Upper lobe of left lung (tissue), 6 donors: ENCODE measurements at regions not wholly inside any gene's neighbourhood (a gene's known extent, or its start where the extent isn't known, plus 50 kb on each side); places are given as distances from the start of the nearest gene placed in this dataset.
A peak's percentile ranks its signal among the peaks of the same experiment; 100 is the strongest.

Experiments used
- ATAC-seq, 2 donors: fragments of 200-7000 bp; cut with Tn5 transposase; one replicate each; pipeline ENCODE4 v1.9.1; 2022; ENCODE audit warnings: mild to moderate bottlenecking in 2 of 2, moderate library complexity in 2 of 2; ENCODE audit not compliant: low FRiP score in 2 of 2
- DNase-seq, 2 donors: peaks; one replicate each; pipeline ENCODE4 v3.0.0-alpha.2; 2019 to 2020
- H3K27ac ChIP-seq, 4 donors: fragments of 200-600 bp; sonication (generic); one replicate each; pipeline ENCODE4 v1.5.1; 2016 to 2019
- H3K27me3 ChIP-seq, 4 donors: fragments of 200-600 bp; sonication (generic); one replicate each; pipeline ENCODE4 v1.5.1; 2017 to 2019
- H3K36me3 ChIP-seq, 4 donors: fragments of 200-600 bp; sonication (generic); one replicate each; pipeline ENCODE4 v1.5.1; 2016 to 2019
- H3K4me1 ChIP-seq, 4 donors: fragments of 200-600 bp; sonication (generic); one replicate each; pipeline ENCODE4 v1.5.1; 2018 to 2019
- H3K4me3 ChIP-seq, 4 donors: fragments of 200-600 bp; sonication (generic); one replicate each; pipeline ENCODE4 v1.5.1; 2017 to 2019; ENCODE audit warnings: mild to moderate bottlenecking in 2 of 4, moderate library complexity in 1 of 4
- H3K9me3 ChIP-seq, 4 donors: fragments of 200-600 bp; sonication (generic); one replicate each; pipeline ENCODE4 v1.5.1; 2018 to 2019
- CTCF ChIP-seq, 6 experiments: fragments of 450-650 bp in 4 of 6; fragments of 200-600 bp in 2 of 6; sonication (generic) in 2 of 6; IDR thresholded peaks; one replicate each; pipeline ENCODE4 v1.5.1; 2016 to 2019; ENCODE audit warnings: antibody characterized with exemption in 6 of 6
- EP300 ChIP-seq, 4 donors: sonication (generic); formaldehyde crosslinking; IDR thresholded peaks; one replicate each; pipeline ENCODE4 v1.5.1; 2017; ENCODE audit warnings: antibody characterized with exemption in 4 of 4, control low read depth in 2 of 4
- POLR2A ChIP-seq, 4 donors: fragments of 450-650 bp; IDR thresholded peaks; one replicate each; pipeline ENCODE4 v1.5.1; 2016 to 2017; ENCODE audit warnings: antibody characterized with exemption in 4 of 4, mild to moderate bottlenecking in 2 of 4
- POLR2AphosphoS5 ChIP-seq, 2 donors: sonication (generic); formaldehyde crosslinking; IDR thresholded peaks; one replicate each; pipeline ENCODE4 v1.5.1; 2017; ENCODE audit warnings: antibody characterized with exemption in 2 of 2
- WGBS, 2 donors: methylation state at CpG; one replicate each; pipeline ENCODE4 v1.1.5; 2017 to 2018; 5-methylcytosine and 5-hydroxymethylcytosine counted together
- donor health status: DM: no; HTN: no; CAD: no; lungs with moderate emphysema.
- donor health status: DM: no; HTN: yes; CAD: no; lungs with severe emphysema.

DNA sequence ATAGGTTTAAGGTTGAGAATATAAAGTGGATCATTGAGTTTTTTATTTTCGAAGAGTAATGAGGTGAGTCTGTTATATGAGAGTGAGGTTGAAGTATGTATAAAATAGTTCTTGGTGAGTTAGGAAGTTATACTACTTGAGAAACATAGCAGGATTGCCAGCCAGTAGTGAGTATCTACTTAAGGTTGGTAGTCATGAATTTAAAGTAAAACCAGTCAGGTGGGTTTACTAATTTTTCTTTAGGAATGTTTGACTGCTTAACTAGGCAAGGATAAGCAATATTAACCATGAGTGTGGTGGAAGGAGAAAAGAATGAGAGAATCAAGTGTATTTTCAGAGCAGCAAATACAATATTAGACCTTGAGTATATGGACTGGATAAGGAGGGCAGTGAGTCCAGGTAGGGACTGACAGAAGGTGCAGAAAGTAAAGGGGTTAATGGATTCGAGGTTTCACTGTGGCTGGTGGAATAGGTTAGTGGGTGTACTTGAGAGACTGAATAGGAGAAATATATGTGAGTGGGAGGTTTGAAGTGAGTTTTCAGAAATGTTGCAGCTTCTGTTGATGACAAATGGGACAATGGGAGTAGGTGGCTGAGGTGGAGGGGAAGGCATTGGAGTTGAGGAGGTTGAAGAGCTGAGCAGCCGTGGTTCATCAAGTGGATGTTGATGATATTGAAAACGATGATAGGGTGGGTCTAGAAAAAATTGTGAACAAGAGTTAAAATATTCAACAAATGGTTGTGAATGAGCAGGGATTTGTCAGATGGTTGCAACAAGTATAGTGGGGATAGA lies 232.5 kb upstream of the ASCC3 start:
- Histone ChIP-seq H3K4me3 (no peak overlapping the region), H3K4me1 (no peaks in the 10 kb centered on the region), H3K36me3 (no peaks in the 10 kb centered on the region), H3K27me3 (no peaks in the 10 kb centered on the region), H3K9me3 (no peaks in the 10 kb centered on the region), H3K27ac (no peak overlapping the region)
- TF ChIP-seq POLR2AphosphoS5 (IDR thresholded peaks at IDR 0.05): no peak
- TF ChIP-seq EP300 (IDR thresholded peaks at IDR 0.05): no peak
- TF ChIP-seq CTCF (IDR thresholded peaks at IDR 0.05): no peak
- DNase-seq (no peak), ATAC-seq (no peak)
- WGBS, 2 donors: 55 to 61% methylated on average over 4 of the region's 4 CpGs

- peak in 1 of 2 donors; percentile 41 for ATAC-seq
- TF ChIP-seq CTCF (IDR thresholded peaks at IDR 0.05) (peak in 3 of 6 experiments; percentile 6 to 24 (median 8)), EP300 (IDR thresholded peaks at IDR 0.05) (no peak)
Measured at GRCh38 chr6:101114703-101115102, 233.6 kb upstream of the ASCC3 start.

GRCh38 chr6:101116337-101116736 lies 235.2 kb upstream of the ASCC3 start:
- Histone ChIP-seq H3K27ac (no peak overlapping the region), H3K27me3 (no peaks in the 10 kb centered on the region), H3K4me1 (no peaks in the 10 kb centered on the region), H3K36me3 (no peaks in the 10 kb centered on the region), H3K4me3 (no peak overlapping the region), H3K9me3 (no peaks in the 10 kb centered on the region)
- TF ChIP-seq POLR2AphosphoS5 (IDR thresholded peaks at IDR 0.05) (no peak), EP300 (IDR thresholded peaks at IDR 0.05) (no peak), POLR2A (IDR thresholded peaks at IDR 0.05) (no peak), CTCF (IDR thresholded peaks at IDR 0.05) (no peak)
- 79 to 82% methylated on average over 5 of the region's 5 CpGs for WGBS, 2 donors
- ATAC-seq (no peak), DNase-seq (no peak)

More at GRCh38 chr6:101114703-101115102, 233.6 kb upstream of the ASCC3 start:
- 5 to 7% methylated on average over 1 of the region's 1 CpG for WGBS, 2 donors
- no peak overlapping the region for H3K4me3 ChIP-seq
- H3K36me3 ChIP-seq: no peaks in the 10 kb centered on the region
- no peaks in the 10 kb centered on the region for H3K27me3 ChIP-seq
- no peaks in the 10 kb centered on the region for H3K9me3 ChIP-seq
- no peak overlapping the region for H3K27ac ChIP-seq
- H3K4me1 ChIP-seq: no peaks in the 10 kb centered on the region
- DNase-seq: no peak

DNA sequence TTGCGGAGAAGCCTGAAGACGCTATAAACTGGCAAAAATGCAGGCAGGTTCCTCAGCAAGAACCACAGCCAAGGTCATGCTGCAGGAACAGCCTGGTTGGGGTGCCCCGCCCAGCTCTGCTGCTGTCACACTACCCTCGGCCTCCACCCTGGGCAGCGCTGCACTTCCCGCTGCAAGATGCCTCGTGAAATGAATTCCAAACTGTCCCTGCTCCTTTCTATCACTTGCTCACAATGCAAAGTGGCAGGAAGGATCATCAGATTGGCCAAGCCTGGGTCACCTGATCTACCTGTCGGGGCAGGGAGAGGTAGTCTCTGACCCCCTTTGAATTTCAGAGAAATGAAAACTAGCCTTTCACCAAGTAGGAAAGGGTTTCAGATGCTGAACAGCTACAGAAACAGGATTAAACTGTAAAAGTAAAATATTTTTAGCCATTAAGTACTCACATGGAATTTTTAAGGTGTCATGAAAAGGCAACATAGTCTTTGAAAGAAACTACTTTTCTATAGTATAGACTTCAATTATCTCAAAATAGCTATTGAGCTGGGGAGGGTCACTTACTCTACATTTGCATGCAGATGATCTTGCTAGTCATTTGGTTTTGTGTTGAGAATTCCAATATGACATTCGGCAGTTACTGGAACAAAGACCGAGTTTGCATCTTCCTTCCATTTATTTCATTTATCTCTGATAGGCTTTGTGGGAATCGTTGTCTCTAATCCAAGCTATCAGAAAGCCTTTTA lies 236.4 kb upstream of the ASCC3 start:
- TF ChIP-seq POLR2AphosphoS5 (IDR thresholded peaks at IDR 0.05): no peak
- no peak for TF ChIP-seq EP300 (IDR thresholded peaks at IDR 0.05)
- no peak for TF ChIP-seq CTCF (IDR thresholded peaks at IDR 0.05)
- no peak for TF ChIP-seq POLR2A (IDR thresholded peaks at IDR 0.05)

DNA sequence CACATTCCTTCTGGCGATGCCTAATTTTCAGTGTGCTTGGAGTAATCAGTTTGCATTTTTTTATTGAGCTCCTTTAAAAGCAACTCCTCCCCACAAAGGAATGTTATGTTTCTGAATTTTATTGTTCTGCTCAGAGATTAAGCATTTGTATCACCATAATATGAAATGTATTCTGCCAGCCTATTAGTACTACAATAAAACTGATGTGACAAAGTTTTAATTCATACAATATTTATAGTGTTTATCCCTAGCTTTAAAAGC lies 236.9 kb upstream of the ASCC3 start:
- Histone ChIP-seq H3K9me3 (no peaks in the 10 kb centered on the region), H3K4me3 (no peak overlapping the region), H3K4me1 (no peaks in the 10 kb centered on the region), H3K27ac (no peak overlapping the region), H3K36me3 (no peaks in the 10 kb centered on the region), H3K27me3 (no peaks in the 10 kb centered on the region)
- WGBS, 2 donors: 58 to 65% methylated on average over 1 of the region's 1 CpG
- no peak for TF ChIP-seq CTCF (IDR thresholded peaks at IDR 0.05)
- no peak for TF ChIP-seq POLR2AphosphoS5 (IDR thresholded peaks at IDR 0.05)
- ATAC-seq (no peak), DNase-seq (no peak)

More for the DNA sequence above, 236.4 kb upstream of the ASCC3 start:
- Histone ChIP-seq H3K9me3 (no peaks in the 10 kb centered on the region), H3K4me1 (no peaks in the 10 kb centered on the region), H3K27me3 (no peaks in the 10 kb centered on the region), H3K4me3 (no peak overlapping the region), H3K36me3 (no peaks in the 10 kb centered on the region), H3K27ac (no peak overlapping the region)
- peak in 1 of 2 donors; percentile 62 for DNase-seq
- 60 to 73% methylated on average over 11 of the region's 11 CpGs for WGBS, 2 donors
- ATAC-seq: no peak
